IgD-negative memory B cell (primary cell): ENCODE measurements at regions not wholly inside any gene's neighbourhood (a gene's known extent, or its start where the extent isn't known, plus 50 kb on each side); places are given as distances from the start of the nearest gene placed in this dataset.

ENCODE experiments used
- H3K27ac Mint-ChIP-seq, 3 donors: one replicate each; pipeline ENCODE4 v1.8.0; 2020 to 2022; ENCODE audit warnings: mild to moderate bottlenecking in 3 of 3, mixed read lengths in 3 of 3, moderate library complexity in 1 of 3
- H3K27me3 Mint-ChIP-seq: one replicate; pipeline ENCODE4 v1.8.0; 2021; ENCODE audit warnings: mixed read lengths
- H3K36me3 Mint-ChIP-seq: one replicate; pipeline ENCODE4 v1.8.0; 2020; ENCODE audit warnings: mild to moderate bottlenecking, mixed read lengths
- H3K4me1 Mint-ChIP-seq, 3 donors: one replicate each; pipeline ENCODE4 v1.8.0; 2020 to 2022; ENCODE audit warnings: mixed read lengths in 3 of 3, mild to moderate bottlenecking in 1 of 3
- H3K4me3 Mint-ChIP-seq, 4 donors: one replicate each; pipeline ENCODE4 v1.8.0; 2020 to 2022; ENCODE audit warnings: mild to moderate bottlenecking in 4 of 4, mixed read lengths in 4 of 4, moderate library complexity in 3 of 4
- H3K9me3 Mint-ChIP-seq, 3 donors: one replicate each; pipeline ENCODE4 v1.8.0; 2020 to 2021; ENCODE audit warnings: mixed read lengths in 3 of 3, mild to moderate bottlenecking in 1 of 3

GRCh38 chr2:172193331-172194089, 90.8 kb upstream of the DLX2 start:
- Mint-ChIP-seq H3K4me3 (no peak overlapping the region), H3K9me3 (peaks cover 7 to 15% (median 7%) of the 10 kb centered on the region in 3 donors), H3K36me3 (no peaks in the 10 kb centered on the region), H3K27ac (no peak overlapping the region), H3K27me3 (peaks cover 5% of the 10 kb centered on the region), H3K4me1 (no peaks in the 10 kb centered on the region)

- no peaks in the 10 kb centered on the region for H3K4me1 Mint-ChIP-seq
- peaks cover 7% of the 10 kb centered on the region for H3K27me3 Mint-ChIP-seq
- H3K9me3 Mint-ChIP-seq: peaks cover 10 to 20% (median 19%) of the 10 kb centered on the region in 3 donors
- H3K36me3 Mint-ChIP-seq: no peaks in the 10 kb centered on the region
- H3K27ac Mint-ChIP-seq: no peak overlapping the region
- peak overlapping the region in 1 of 4 donors; percentile 30 for H3K4me3 Mint-ChIP-seq
Observed at GRCh38 chr2:172195836-172196376, 93.2 kb upstream of the DLX2 start.

GRCh38 chr2:172196768-172197431, 94.2 kb upstream of the DLX2 start:
- no peak overlapping the region for H3K4me3 Mint-ChIP-seq
- H3K27ac Mint-ChIP-seq: peak overlapping the region in 1 of 3 donors; percentile 63

GRCh38 chr2:172198361-172198760, 95.7 kb upstream of the DLX2 start:
- peaks cover 10 to 18% (median 18%) of the 10 kb centered on the region in 3 donors for H3K9me3 Mint-ChIP-seq
- H3K27me3 Mint-ChIP-seq: peaks cover 7% of the 10 kb centered on the region
- H3K4me1 Mint-ChIP-seq: no peaks in the 10 kb centered on the region
- H3K36me3 Mint-ChIP-seq: no peaks in the 10 kb centered on the region
- no peak overlapping the region for H3K4me3 Mint-ChIP-seq
- H3K27ac Mint-ChIP-seq: no peak overlapping the region

More at GRCh38 chr2:172196768-172197431, 94.2 kb upstream of the DLX2 start:
- H3K9me3 Mint-ChIP-seq: peaks cover 10 to 21% (median 20%) of the 10 kb centered on the region in 3 donors
- H3K4me1 Mint-ChIP-seq: no peaks in the 10 kb centered on the region
- H3K36me3 Mint-ChIP-seq: no peaks in the 10 kb centered on the region
- H3K27me3 Mint-ChIP-seq: peaks cover 7% of the 10 kb centered on the region

GRCh38 chr2:172198908-172199307, 96.2 kb upstream of the DLX2 start:
- no peak overlapping the region for H3K4me3 Mint-ChIP-seq
- no peak overlapping the region for H3K27ac Mint-ChIP-seq
- no peaks in the 10 kb centered on the region for H3K4me1 Mint-ChIP-seq
- H3K9me3 Mint-ChIP-seq: peaks cover 10 to 15% (median 14%) of the 10 kb centered on the region in 3 donors
- peaks cover 7% of the 10 kb centered on the region for H3K27me3 Mint-ChIP-seq
- no peaks in the 10 kb centered on the region for H3K36me3 Mint-ChIP-seq

- Mint-ChIP-seq H3K9me3 (peaks cover 5 to 15% (median 9%) of the 10 kb centered on the region in 3 donors), H3K27me3 (peaks cover 8% of the 10 kb centered on the region), H3K4me3 (no peak overlapping the region), H3K36me3 (peaks cover 2% of the 10 kb centered on the region), H3K4me1 (no peaks in the 10 kb centered on the region), H3K27ac (no peak overlapping the region)
Observed at GRCh38 chr2:172200495-172201085, 97.9 kb upstream of the DLX2 start.

GRCh38 chr2:172204309-172204708, 101.6 kb upstream of the DLX2 start:
- H3K9me3 Mint-ChIP-seq: peaks cover 3 to 10% (median 5%) of the 10 kb centered on the region in 3 donors
- H3K27ac Mint-ChIP-seq: no peak overlapping the region
- H3K4me1 Mint-ChIP-seq: no peaks in the 10 kb centered on the region
- no peak overlapping the region for H3K4me3 Mint-ChIP-seq
- peaks cover 2% of the 10 kb centered on the region for H3K36me3 Mint-ChIP-seq
- peaks cover 7% of the 10 kb centered on the region for H3K27me3 Mint-ChIP-seq

GRCh38 chr2:172204762-172205161, 102.1 kb upstream of the DLX2 start:
- no peak overlapping the region for H3K4me3 Mint-ChIP-seq
- peaks cover 7% of the 10 kb centered on the region for H3K27me3 Mint-ChIP-seq
- peaks cover 2% of the 10 kb centered on the region for H3K36me3 Mint-ChIP-seq
- no peaks in the 10 kb centered on the region for H3K4me1 Mint-ChIP-seq
- H3K9me3 Mint-ChIP-seq: peaks cover 3 to 7% (median 4%) of the 10 kb centered on the region in 3 donors
- no peak overlapping the region for H3K27ac Mint-ChIP-seq

- Mint-ChIP-seq H3K9me3 (peaks cover 0 to 2% (median 0%) of the 10 kb centered on the region in 3 donors), H3K4me3 (peak overlapping the region in 1 of 4 donors; percentile 33), H3K4me1 (no peaks in the 10 kb centered on the region), H3K27me3 (peaks cover 7% of the 10 kb centered on the region), H3K36me3 (peaks cover 2% of the 10 kb centered on the region), H3K27ac (no peak overlapping the region)
Observed at GRCh38 chr2:172205292-172205691, 102.6 kb upstream of the DLX2 start.

GRCh38 chr2:172207911-172208310, 105.2 kb upstream of the DLX2 start:
- no peak overlapping the region for H3K4me3 Mint-ChIP-seq
- H3K9me3 Mint-ChIP-seq: no peaks in the 10 kb centered on the region
- H3K36me3 Mint-ChIP-seq: peaks cover 2% of the 10 kb centered on the region
- no peak overlapping the region for H3K27ac Mint-ChIP-seq
- H3K4me1 Mint-ChIP-seq: no peaks in the 10 kb centered on the region
- H3K27me3 Mint-ChIP-seq: peaks cover 10% of the 10 kb centered on the region

GRCh38 chr2:172208791-172209325, 106.2 kb upstream of the DLX2 start:
- H3K36me3 Mint-ChIP-seq: peaks cover 2% of the 10 kb centered on the region
- H3K4me1 Mint-ChIP-seq: no peaks in the 10 kb centered on the region
- H3K27ac Mint-ChIP-seq: no peak overlapping the region
- no peaks in the 10 kb centered on the region for H3K9me3 Mint-ChIP-seq
- no peak overlapping the region for H3K4me3 Mint-ChIP-seq
- H3K27me3 Mint-ChIP-seq: peaks cover 10% of the 10 kb centered on the region

GRCh38 chr2:172210599-172210998, 107.9 kb upstream of the DLX2 start:
- H3K4me3 Mint-ChIP-seq: no peak overlapping the region
- H3K36me3 Mint-ChIP-seq: no peaks in the 10 kb centered on the region
- H3K4me1 Mint-ChIP-seq: no peaks in the 10 kb centered on the region
- H3K9me3 Mint-ChIP-seq: no peaks in the 10 kb centered on the region
- H3K27me3 Mint-ChIP-seq: peaks cover 8% of the 10 kb centered on the region
- no peak overlapping the region for H3K27ac Mint-ChIP-seq

GRCh38 chr2:172211512-172211911, 108.8 kb upstream of the DLX2 start:
- Mint-ChIP-seq H3K27ac (no peak overlapping the region), H3K4me3 (no peak overlapping the region), H3K27me3 (peaks cover 8% of the 10 kb centered on the region), H3K4me1 (no peaks in the 10 kb centered on the region), H3K9me3 (peaks cover 0 to 2% (median 0%) of the 10 kb centered on the region in 3 donors), H3K36me3 (peaks cover 2% of the 10 kb centered on the region)

- Mint-ChIP-seq H3K4me1 (no peaks in the 10 kb centered on the region), H3K9me3 (peaks cover 0 to 2% (median 0%) of the 10 kb centered on the region in 3 donors), H3K27me3 (peaks cover 3% of the 10 kb centered on the region), H3K27ac (no peak overlapping the region), H3K4me3 (no peak overlapping the region), H3K36me3 (peaks cover 2% of the 10 kb centered on the region)
Observed at GRCh38 chr2:172213116-172213860, 110.6 kb upstream of the DLX2 start.
